Myocyte (in vitro differentiated cells): ENCODE measurements at regions not wholly inside any gene's neighbourhood (a gene's known extent, or its start where the extent isn't known, plus 50 kb on each side); places are given as distances from the start of the nearest gene placed in this dataset.
"Not testable (repeated sequence)": the region's sequence is repeated elsewhere in the genome, so short reads cannot be mapped to it uniquely, and the experiment has no call there.

Experiments used
- DNase-seq: peaks from one replicate; pipeline ENCODE4 v3.0.0-alpha.2; 2012; ENCODE audit warnings: low read depth

GRCh38 chr1:60672449-60672848 lies 409.9 kb upstream of the NFIA start:
- DNase-seq, result peak; percentile 9

DNA sequence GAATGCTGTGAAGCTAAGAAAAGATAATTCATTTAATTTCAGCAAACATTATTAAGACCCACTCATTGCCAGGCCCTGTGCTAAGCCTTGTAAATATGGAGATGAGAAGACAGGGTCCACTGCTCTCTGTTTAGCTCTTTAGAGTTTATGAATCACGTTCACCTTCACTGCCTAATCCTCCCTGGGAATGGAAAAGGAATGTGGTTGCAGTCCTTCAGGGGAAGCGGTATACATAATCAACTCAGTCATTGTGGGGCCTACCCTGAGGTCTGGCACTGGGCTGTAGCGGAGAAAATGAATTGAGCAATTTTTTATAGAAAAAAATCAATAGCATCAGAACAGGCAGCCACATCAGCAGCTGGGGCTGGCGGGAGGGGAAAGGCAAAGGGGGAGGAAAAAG lies 412.1 kb upstream of the NFIA start:
- no peak for DNase-seq

DNA sequence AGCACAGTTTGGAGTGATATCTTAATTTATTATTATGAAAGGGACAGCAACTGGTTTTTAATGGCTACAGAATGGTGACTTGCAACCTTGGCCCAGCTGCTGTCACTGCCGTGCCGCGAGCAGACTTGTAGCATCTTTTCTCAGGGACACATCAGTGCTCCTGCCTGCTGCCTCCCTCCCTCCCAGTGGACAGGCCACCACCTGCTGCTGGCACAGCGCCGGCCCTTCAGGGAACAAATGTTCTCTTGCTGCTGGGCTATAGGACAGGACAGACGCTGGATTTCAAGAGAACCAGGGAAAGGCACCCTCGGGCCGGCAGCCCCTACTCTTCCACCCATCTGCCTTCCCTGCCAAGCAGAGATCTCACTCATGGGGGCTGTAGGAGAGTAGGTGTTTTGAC lies 413.8 kb upstream of the NFIA start:
- peak; percentile 57 for DNase-seq

- no peak for DNase-seq
Observed at GRCh38 chr1:60665311-60665710, 417.1 kb upstream of the NFIA start.

- no peak for DNase-seq
Observed at GRCh38 chr1:60664086-60664625, 418.2 kb upstream of the NFIA start.

DNA sequence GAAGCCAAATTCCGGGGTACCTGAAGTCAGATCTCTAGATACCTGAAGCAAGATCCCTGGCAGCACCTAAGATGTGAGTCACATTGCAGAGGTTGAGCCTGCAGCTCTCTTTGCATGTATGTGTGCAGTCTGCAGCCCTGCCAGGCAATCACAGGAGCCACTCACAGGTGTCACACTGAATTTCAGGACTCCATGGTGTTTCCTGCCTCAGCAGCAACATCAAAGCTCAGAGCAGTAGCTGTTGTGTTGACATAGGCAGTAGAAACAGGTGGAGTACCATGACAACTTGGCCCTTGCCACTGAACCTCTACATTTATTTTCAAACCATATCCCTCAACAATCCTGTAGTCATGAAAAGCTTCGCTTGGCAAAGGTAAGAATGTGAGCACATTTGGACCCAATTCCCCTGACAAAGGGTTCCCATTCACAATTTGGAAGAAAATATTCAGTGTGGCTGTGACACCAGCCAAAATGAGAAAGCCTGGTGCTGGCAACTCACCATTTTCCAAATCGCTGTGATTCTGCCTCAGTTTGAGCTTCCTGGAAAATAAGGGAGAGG lies 419.8 kb upstream of the NFIA start:
- no peak for DNase-seq

GRCh38 chr1:60657926-60658325 lies 424.4 kb upstream of the NFIA start:
- no peak for DNase-seq

DNA sequence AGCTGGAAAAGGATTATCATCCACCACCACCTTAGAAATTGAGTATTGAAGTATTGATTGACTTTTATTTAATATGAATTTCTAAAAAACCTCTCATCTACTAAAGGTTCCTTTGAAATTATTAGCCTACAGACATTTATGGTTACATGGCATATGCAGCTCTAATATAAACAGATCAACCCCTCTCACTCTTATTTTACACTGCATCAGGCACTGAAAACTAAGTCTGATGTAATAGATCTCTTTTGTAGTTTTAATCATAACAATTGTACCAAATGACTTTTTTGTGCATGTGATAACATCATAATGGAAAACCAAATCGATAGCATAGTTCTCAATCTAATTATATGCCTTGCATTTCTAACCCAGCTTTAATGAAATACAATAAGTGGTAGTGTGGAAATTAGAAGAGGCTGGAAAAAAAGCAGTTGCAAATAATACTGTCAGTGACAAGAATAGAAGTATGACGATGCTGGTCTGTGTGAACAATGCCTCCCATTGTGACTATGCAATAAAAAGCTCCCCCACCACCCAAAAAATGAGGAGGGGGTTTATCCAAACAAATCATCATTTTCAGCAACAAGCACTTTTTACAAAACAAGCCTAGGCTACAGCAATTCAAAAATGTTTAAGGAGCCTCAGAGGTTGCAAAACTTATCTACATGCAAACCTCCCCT lies 426.5 kb upstream of the NFIA start:
- DNase-seq, result no peak

GRCh38 chr1:60640033-60640551 lies 442.3 kb upstream of the NFIA start:
- not testable (repeated sequence) for DNase-seq

- DNase-seq, result no peak
Observed at GRCh38 chr1:60639287-60639686, 443.1 kb upstream of the NFIA start.

- peak; percentile 19 for DNase-seq
Observed at GRCh38 chr1:60637651-60638050, 444.7 kb upstream of the NFIA start.

- no peak for DNase-seq
Observed at GRCh38 chr1:60636946-60637345, 445.4 kb upstream of the NFIA start.

- DNase-seq, result no peak
Observed at GRCh38 chr1:60634106-60634505, 448.3 kb upstream of the NFIA start.

- DNase-seq, result no peak
Observed at GRCh38 chr1:60622486-60622885, 459.9 kb upstream of the NFIA start.

DNA sequence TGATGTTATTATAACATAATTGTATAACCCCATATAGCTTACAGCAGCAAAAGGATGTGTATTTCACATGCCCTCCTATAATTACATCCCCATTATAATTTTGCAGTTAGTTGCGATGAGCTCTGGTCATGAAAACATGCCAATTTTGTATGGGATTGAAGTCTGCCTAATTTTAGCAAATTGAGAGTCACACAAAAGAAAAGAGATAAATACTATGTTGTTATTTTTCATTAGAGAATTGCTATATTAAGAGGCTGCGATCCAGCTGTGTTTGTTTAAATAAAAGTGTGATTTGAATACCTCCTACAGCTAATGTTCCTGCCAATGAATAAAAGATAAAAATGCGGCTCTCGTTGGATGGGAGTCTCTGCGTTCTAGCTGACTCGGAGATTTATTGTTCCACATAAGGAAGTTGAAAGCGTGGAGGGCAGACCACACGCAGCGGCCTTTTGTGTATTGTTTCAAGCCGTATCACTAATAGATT lies 461.0 kb upstream of the NFIA start:
- DNase-seq, result no peak

DNA sequence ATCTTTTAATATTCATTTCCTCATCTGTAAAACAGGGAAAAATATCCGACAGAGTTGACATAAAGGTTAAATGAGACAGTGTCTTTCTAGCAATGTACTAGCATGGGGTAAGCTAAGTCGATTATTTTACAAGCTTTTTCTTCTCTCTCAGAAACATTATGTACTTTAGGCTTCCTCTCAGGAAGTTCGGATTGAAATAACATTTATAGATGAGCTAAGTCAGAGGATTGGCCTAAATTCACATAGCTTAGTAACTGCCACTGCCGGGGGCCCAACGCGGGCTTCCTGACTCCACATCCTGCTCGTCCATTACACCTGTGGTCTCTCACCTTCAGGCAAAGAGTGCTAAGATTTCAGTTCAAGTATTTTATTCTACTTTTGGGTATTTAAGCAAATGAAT lies 462.3 kb upstream of the NFIA start:
- DNase-seq, result no peak

GRCh38 chr1:60619581-60619980 lies 462.8 kb upstream of the NFIA start:
- DNase-seq, result no peak

- no peak for DNase-seq
Observed at GRCh38 chr1:60615666-60616065, 466.7 kb upstream of the NFIA start.

- no peak for DNase-seq
Observed at GRCh38 chr1:60612790-60613189, 469.6 kb upstream of the NFIA start.

- not testable (repeated sequence) for DNase-seq
Observed at GRCh38 chr1:60606921-60607320, 475.4 kb upstream of the NFIA start.

GRCh38 chr1:60600532-60600931 lies 481.8 kb upstream of the NFIA start:
- no peak for DNase-seq

DNA sequence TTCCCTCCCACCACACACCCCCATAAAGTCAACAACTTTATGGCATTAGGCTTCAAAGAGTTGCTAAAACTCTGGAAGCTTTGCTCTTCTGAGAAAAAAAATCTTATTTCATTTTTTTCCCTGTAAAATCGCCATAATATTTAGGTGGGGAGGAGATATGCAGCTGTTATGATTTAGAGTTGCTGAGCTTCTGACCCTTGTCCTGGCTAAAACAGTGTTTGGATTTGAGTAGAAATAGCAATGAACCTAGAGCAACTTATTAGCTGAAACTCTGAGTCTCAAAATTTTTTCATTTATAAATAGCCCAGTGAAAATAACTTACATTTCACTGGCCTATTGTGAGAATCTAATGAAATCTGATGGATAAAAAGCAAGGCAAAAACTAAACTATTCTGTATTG lies 482.8 kb upstream of the NFIA start:
- no peak for DNase-seq
